ENCODE measurements at regions not wholly inside any gene's neighbourhood (a gene's known extent, or its start where the extent isn't known, plus 50 kb on each side); places are given as distances from the start of the nearest gene placed in this dataset.

- no peak overlapping the region for H3K27ac Mint-ChIP-seq
- no peak for DNase-seq
Observed at GRCh38 chr18:22325396-22325795, 92.3 kb downstream of the CTAGE1 start.

GRCh38 chr18:22324191-22325131, 93.3 kb downstream of the CTAGE1 start:
- peaks cover 28% of the 10 kb centered on the region for H3K4me1 Mint-ChIP-seq
- peaks cover 15% of the 10 kb centered on the region for H3K27me3 Mint-ChIP-seq (ENCODE audit: low read depth, poor library complexity)
- H3K4me3 Mint-ChIP-seq, result peak overlapping the region; percentile 57
- H3K27ac Mint-ChIP-seq, result no peak overlapping the region
- H3K36me3 Mint-ChIP-seq (ENCODE audit: low read depth), result no peaks in the 10 kb centered on the region
- TF ChIP-seq CTCF (IDR thresholded peaks at IDR 0.05), result peak; percentile 15
- DNase-seq, result peak; percentile 72
- H3K9me3 Mint-ChIP-seq, result no peaks in the 10 kb centered on the region

More at GRCh38 chr18:22325396-22325795, 92.3 kb downstream of the CTAGE1 start:
- Mint-ChIP-seq H3K4me1 (peaks cover 36% of the 10 kb centered on the region), H3K36me3 (ENCODE audit: low read depth) (no peaks in the 10 kb centered on the region), H3K9me3 (no peaks in the 10 kb centered on the region), H3K27me3 (ENCODE audit: low read depth, poor library complexity) (peaks cover 20% of the 10 kb centered on the region), H3K4me3 (no peak overlapping the region)
- no peak for TF ChIP-seq CTCF (IDR thresholded peaks at IDR 0.05)

GRCh38 chr18:22322243-22322691, 95.4 kb downstream of the CTAGE1 start:
- Mint-ChIP-seq H3K4me1 (peaks cover 42% of the 10 kb centered on the region), H3K36me3 (ENCODE audit: low read depth) (no peaks in the 10 kb centered on the region), H3K9me3 (no peaks in the 10 kb centered on the region), H3K4me3 (no peak overlapping the region), H3K27me3 (ENCODE audit: low read depth, poor library complexity) (peaks cover 7% of the 10 kb centered on the region), H3K27ac (no peak overlapping the region)
- no peak for TF ChIP-seq CTCF (IDR thresholded peaks at IDR 0.05)
- no peak for DNase-seq

GRCh38 chr18:22320771-22321170, 96.9 kb downstream of the CTAGE1 start:
- Mint-ChIP-seq H3K27ac (no peak overlapping the region), H3K4me3 (no peak overlapping the region), H3K27me3 (ENCODE audit: low read depth, poor library complexity) (peaks cover 15% of the 10 kb centered on the region), H3K36me3 (ENCODE audit: low read depth) (no peaks in the 10 kb centered on the region), H3K4me1 (peaks cover 40% of the 10 kb centered on the region), H3K9me3 (no peaks in the 10 kb centered on the region)
- no peak for TF ChIP-seq CTCF (IDR thresholded peaks at IDR 0.05)
- no peak for DNase-seq

GRCh38 chr18:22320155-22320554, 97.6 kb downstream of the CTAGE1 start:
- Mint-ChIP-seq H3K4me1 (peaks cover 33% of the 10 kb centered on the region), H3K9me3 (no peaks in the 10 kb centered on the region), H3K4me3 (no peak overlapping the region), H3K27me3 (ENCODE audit: low read depth, poor library complexity) (peaks cover 13% of the 10 kb centered on the region), H3K27ac (no peak overlapping the region), H3K36me3 (ENCODE audit: low read depth) (no peaks in the 10 kb centered on the region)
- TF ChIP-seq CTCF (IDR thresholded peaks at IDR 0.05), result no peak
- no peak for DNase-seq
